ENCODE measurements at regions not wholly inside any gene's neighbourhood (a gene's known extent, or its start where the extent isn't known, plus 50 kb on each side); places are given as distances from the start of the nearest gene placed in this dataset.
"Not testable (repeated sequence)": the region's sequence is repeated elsewhere in the genome, so short reads cannot be mapped to it uniquely, and the experiment has no call there.

- H3K4me3 ChIP-seq (ENCODE audit: low read depth, low read length), result no peak overlapping the region
- DNase-seq (ENCODE audit: low read depth), result no peak
- TF ChIP-seq, protein P1, sequence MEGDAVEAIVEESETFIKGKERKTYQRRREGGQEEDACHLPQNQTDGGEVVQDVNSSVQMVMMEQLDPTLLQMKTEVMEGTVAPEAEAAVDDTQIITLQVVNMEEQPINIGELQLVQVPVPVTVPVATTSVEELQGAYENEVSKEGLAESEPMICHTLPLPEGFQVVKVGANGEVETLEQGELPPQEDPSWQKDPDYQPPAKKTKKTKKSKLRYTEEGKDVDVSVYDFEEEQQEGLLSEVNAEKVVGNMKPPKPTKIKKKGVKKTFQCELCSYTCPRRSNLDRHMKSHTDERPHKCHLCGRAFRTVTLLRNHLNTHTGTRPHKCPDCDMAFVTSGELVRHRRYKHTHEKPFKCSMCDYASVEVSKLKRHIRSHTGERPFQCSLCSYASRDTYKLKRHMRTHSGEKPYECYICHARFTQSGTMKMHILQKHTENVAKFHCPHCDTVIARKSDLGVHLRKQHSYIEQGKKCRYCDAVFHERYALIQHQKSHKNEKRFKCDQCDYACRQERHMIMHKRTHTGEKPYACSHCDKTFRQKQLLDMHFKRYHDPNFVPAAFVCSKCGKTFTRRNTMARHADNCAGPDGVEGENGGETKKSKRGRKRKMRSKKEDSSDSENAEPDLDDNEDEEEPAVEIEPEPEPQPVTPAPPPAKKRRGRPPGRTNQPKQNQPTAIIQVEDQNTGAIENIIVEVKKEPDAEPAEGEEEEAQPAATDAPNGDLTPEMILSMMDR (IDR thresholded peaks at IDR 0.05; ENCODE audit: control insufficient read depth, extremely low read depth, insufficient read depth), result no peak
Measured at GRCh38 chr5:107744418-107745330, 73.9 kb upstream of the EFNA5 start.

DNA sequence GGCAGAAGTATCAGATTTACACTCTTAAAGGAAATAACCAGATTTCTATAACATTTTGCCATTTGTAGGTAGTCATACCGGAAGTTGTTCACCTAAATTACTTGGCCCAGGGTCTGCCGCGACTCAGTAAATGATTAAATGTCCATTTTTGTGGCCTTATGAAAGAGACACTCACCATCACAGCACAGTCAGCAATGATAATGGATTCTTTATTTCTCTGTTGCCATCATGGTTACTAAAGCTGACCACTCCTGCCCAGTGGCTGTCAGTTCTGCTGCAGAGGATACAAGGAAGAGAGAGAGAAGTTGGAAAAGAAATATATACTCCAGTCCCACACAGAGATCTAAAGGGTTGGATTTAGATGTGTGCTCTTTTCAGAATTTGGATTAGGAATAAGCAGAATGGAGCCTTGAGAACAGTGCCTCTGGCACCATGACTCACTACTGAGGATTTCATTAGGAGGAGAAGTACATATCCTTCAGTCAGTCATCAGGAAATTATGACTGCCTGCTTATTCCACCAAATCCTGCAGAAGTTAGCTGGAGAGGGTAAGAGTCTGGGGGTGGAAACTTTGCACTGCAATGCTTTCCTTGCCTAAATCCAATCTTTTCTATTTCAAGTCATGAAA lies 72.8 kb upstream of the EFNA5 start:
- TF ChIP-seq, protein P1 (IDR thresholded peaks at IDR 0.05; ENCODE audit: control insufficient read depth, extremely low read depth, insufficient read depth), result no peak
- DNase-seq (ENCODE audit: low read depth), result no peak
- no peak overlapping the region for H3K4me3 ChIP-seq (ENCODE audit: low read depth, low read length)

DNA sequence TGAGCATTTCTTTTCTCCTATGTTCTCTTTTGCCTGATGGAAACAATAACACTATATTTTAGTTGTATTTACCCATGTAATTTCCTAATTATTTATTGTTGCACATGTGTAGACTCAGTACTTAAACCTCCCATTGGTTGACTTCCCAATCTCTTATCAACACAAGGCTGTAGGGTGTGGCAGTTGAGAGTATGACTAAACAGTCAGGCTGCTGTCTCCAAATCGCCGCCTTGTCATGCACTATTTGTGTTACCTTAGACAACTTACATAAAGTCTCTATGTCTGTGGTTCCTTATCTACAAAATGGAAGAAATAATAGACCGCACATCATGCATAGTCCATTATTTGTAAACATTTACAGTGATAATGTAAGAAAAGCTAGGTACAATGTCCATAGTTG lies 68.9 kb upstream of the EFNA5 start:
- H3K4me3 ChIP-seq (ENCODE audit: low read depth, low read length), result no peak overlapping the region
- no peak for DNase-seq (ENCODE audit: low read depth)
- TF ChIP-seq, protein P1 (IDR thresholded peaks at IDR 0.05; ENCODE audit: control insufficient read depth, extremely low read depth, insufficient read depth), result no peak

DNA sequence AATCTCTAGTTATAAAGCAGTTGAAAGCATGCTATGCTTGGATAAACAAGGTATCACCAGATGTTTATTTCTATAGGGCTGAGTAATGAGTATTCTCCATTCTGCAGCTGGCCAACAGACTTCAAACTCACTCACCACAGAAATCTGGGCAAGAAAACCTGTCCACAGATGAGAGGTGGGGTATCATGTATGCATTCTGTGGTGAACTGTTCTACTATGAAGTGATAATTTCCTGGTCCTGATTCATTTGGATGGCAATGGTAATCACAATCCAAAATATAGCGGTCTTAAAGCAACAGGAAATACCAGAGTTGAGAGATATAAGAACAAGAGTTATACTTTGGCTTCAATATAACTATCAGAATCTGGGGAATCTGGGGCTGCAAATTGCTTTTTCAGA lies 65.9 kb upstream of the EFNA5 start:
- TF ChIP-seq, protein P1 (IDR thresholded peaks at IDR 0.05; ENCODE audit: control insufficient read depth, extremely low read depth, insufficient read depth), result no peak
- DNase-seq (ENCODE audit: low read depth), result no peak
- no peak overlapping the region for H3K4me3 ChIP-seq (ENCODE audit: low read depth, low read length)

GRCh38 chr5:107736089-107736488 lies 65.4 kb upstream of the EFNA5 start:
- not testable (repeated sequence) for H3K4me3 ChIP-seq (ENCODE audit: low read depth, low read length); DNase-seq (ENCODE audit: low read depth)

DNA sequence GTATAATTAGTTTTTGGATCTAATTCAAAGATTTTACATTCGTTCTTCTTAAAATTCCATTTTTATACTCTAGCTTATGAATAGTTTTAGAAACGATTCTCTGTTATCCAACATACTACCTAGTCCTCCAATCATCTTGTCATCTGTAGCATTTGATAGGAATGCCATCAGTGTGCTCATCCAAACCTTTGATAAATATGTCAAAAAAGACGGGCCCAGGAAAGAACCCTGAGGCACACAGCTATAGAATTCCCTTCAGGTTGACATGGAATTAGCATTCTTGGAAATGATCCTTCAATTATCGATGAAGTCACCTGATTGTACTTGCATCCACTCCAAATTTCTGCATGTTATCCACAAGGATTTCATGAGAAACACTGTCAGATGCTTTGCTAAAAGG lies 64.8 kb upstream of the EFNA5 start:
- TF ChIP-seq, protein P1 (IDR thresholded peaks at IDR 0.05; ENCODE audit: control insufficient read depth, extremely low read depth, insufficient read depth), result no peak
- no peak for DNase-seq (ENCODE audit: low read depth)

GRCh38 chr5:107726896-107727295 lies 56.2 kb upstream of the EFNA5 start:
- TF ChIP-seq, protein P1 (IDR thresholded peaks at IDR 0.05; ENCODE audit: control insufficient read depth, extremely low read depth, insufficient read depth), result no peak
- DNase-seq (ENCODE audit: low read depth), result no peak
- H3K4me3 ChIP-seq (ENCODE audit: low read depth, low read length), result no peak overlapping the region

More for the DNA sequence above, 64.8 kb upstream of the EFNA5 start:
- H3K4me3 ChIP-seq (ENCODE audit: low read depth, low read length), result no peak overlapping the region
